ENCODE measurements at regions not wholly inside any gene's neighbourhood (a gene's known extent, or its start where the extent isn't known, plus 50 kb on each side); places are given as distances from the start of the nearest gene placed in this dataset.

DNA sequence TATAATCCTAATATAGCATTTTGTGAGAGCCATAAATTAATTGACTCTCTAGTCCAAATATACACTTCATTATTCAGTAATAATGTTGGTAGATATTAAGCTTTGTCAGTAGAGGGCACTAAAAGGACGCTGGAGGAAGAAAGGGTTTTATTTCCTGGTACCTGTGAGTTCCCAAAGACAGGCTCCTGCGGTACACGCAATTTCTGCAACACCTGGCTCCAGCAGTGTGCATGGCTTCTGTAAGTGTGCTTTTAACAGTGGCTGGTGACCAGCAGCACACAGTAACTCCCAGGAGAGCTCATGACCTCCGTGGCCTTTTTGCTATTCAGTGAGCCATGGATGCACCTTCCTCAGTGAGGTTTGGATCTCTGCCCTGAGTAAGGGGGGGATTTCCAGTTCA, 338.3 kb upstream of the ZNF385D start:
- peak; percentile 65; the same call in 1 of the 3 replicates for ATAC-seq
- TF ChIP-seq CSDC2 (CRISPR knock-in tag; IDR thresholded peaks at IDR 0.05) (no peak), PPARA (CRISPR knock-in tag; IDR thresholded peaks at IDR 0.05; ENCODE audit: borderline replicate concordance) (no peak), BACH2 (CRISPR knock-in tag; IDR thresholded peaks at IDR 0.05; ENCODE audit: borderline replicate concordance) (no peak), RARB (CRISPR knock-in tag; IDR thresholded peaks at IDR 0.05) (no peak), ZC3H10 (CRISPR knock-in tag; IDR thresholded peaks at IDR 0.05) (no peak), ARNTL (CRISPR knock-in tag; IDR thresholded peaks at IDR 0.05; ENCODE audit: borderline replicate concordance, low read depth) (no peak), TOX (CRISPR knock-in tag; IDR thresholded peaks at IDR 0.05; ENCODE audit: borderline replicate concordance) (no peak), ISL1 (CRISPR knock-in tag; IDR thresholded peaks at IDR 0.05) (no peak), ZNF70 (CRISPR knock-in tag; IDR thresholded peaks at IDR 0.05) (no peak), ZFP30 (CRISPR knock-in tag; IDR thresholded peaks at IDR 0.05) (no peak), ZNF565 (CRISPR knock-in tag; conservative IDR thresholded peaks at IDR 0.05; ENCODE audit: low read depth) (no peak), ESRRG (CRISPR knock-in tag; IDR thresholded peaks at IDR 0.05) (no peak), OSR1 (CRISPR knock-in tag; IDR thresholded peaks at IDR 0.05) (no peak), SNAI2 (CRISPR knock-in tag; IDR thresholded peaks at IDR 0.05) (no peak), ZNF8 (CRISPR knock-in tag; IDR thresholded peaks at IDR 0.05) (no peak)
- TF ChIP-seq, protein P1, sequence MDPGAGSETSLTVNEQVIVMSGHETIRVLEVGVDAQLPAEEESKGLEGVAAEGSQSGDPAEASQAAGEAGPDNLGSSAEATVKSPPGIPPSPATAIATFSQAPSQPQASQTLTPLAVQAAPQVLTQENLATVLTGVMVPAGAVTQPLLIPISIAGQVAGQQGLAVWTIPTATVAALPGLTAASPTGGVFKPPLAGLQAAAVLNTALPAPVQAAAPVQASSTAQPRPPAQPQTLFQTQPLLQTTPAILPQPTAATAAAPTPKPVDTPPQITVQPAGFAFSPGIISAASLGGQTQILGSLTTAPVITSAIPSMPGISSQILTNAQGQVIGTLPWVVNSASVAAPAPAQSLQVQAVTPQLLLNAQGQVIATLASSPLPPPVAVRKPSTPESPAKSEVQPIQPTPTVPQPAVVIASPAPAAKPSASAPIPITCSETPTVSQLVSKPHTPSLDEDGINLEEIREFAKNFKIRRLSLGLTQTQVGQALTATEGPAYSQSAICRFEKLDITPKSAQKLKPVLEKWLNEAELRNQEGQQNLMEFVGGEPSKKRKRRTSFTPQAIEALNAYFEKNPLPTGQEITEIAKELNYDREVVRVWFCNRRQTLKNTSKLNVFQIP (CRISPR knock-in tag; IDR thresholded peaks at IDR 0.05; ENCODE audit: borderline replicate concordance, low read depth), result no peak
- TF ChIP-seq, protein P2, sequence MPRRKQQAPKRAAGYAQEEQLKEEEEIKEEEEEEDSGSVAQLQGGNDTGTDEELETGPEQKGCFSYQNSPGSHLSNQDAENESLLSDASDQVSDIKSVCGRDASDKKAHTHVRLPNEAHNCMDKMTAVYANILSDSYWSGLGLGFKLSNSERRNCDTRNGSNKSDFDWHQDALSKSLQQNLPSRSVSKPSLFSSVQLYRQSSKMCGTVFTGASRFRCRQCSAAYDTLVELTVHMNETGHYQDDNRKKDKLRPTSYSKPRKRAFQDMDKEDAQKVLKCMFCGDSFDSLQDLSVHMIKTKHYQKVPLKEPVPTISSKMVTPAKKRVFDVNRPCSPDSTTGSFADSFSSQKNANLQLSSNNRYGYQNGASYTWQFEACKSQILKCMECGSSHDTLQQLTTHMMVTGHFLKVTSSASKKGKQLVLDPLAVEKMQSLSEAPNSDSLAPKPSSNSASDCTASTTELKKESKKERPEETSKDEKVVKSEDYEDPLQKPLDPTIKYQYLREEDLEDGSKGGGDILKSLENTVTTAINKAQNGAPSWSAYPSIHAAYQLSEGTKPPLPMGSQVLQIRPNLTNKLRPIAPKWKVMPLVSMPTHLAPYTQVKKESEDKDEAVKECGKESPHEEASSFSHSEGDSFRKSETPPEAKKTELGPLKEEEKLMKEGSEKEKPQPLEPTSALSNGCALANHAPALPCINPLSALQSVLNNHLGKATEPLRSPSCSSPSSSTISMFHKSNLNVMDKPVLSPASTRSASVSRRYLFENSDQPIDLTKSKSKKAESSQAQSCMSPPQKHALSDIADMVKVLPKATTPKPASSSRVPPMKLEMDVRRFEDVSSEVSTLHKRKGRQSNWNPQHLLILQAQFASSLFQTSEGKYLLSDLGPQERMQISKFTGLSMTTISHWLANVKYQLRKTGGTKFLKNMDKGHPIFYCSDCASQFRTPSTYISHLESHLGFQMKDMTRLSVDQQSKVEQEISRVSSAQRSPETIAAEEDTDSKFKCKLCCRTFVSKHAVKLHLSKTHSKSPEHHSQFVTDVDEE (CRISPR knock-in tag; IDR thresholded peaks at IDR 0.05), result no peak

DNA sequence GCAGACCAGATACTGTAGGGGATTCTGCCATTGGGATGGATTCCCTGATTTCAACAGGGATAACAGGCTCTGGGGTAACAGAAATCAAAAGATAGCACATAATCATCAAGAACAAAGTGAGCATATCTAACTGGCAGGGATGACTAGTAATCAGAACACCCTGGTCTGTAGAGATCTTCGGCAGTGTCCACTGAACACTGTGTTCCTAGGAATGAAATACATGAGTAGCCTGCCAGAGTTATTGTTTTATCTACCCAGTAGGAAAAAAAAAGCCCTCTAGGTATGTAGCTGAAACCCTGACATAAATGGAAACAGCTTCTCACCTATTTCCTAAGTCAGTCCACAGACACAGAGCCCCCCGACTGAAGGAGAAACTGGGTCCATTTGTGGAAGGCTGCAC, 340.3 kb upstream of the ZNF385D start:
- TF ChIP-seq ZFP3 (CRISPR knock-in tag; IDR thresholded peaks at IDR 0.05) (no peak), ARNTL (CRISPR knock-in tag; IDR thresholded peaks at IDR 0.05; ENCODE audit: borderline replicate concordance, low read depth) (no peak), BACH2 (CRISPR knock-in tag; IDR thresholded peaks at IDR 0.05; ENCODE audit: borderline replicate concordance) (no peak), ZNF70 (CRISPR knock-in tag; IDR thresholded peaks at IDR 0.05) (no peak), OSR1 (CRISPR knock-in tag; IDR thresholded peaks at IDR 0.05) (no peak), ZFP30 (CRISPR knock-in tag; IDR thresholded peaks at IDR 0.05) (no peak), ESRRG (CRISPR knock-in tag; IDR thresholded peaks at IDR 0.05) (no peak), RARB (CRISPR knock-in tag; IDR thresholded peaks at IDR 0.05) (no peak), ZC3H10 (CRISPR knock-in tag; IDR thresholded peaks at IDR 0.05) (no peak), ZNF8 (CRISPR knock-in tag; IDR thresholded peaks at IDR 0.05) (no peak)
- TF ChIP-seq, protein P3, sequence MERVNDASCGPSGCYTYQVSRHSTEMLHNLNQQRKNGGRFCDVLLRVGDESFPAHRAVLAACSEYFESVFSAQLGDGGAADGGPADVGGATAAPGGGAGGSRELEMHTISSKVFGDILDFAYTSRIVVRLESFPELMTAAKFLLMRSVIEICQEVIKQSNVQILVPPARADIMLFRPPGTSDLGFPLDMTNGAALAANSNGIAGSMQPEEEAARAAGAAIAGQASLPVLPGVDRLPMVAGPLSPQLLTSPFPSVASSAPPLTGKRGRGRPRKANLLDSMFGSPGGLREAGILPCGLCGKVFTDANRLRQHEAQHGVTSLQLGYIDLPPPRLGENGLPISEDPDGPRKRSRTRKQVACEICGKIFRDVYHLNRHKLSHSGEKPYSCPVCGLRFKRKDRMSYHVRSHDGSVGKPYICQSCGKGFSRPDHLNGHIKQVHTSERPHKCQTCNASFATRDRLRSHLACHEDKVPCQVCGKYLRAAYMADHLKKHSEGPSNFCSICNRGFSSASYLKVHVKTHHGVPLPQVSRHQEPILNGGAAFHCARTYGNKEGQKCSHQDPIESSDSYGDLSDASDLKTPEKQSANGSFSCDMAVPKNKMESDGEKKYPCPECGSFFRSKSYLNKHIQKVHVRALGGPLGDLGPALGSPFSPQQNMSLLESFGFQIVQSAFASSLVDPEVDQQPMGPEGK (CRISPR knock-in tag; IDR thresholded peaks at IDR 0.05; ENCODE audit: borderline replicate concordance), result no peak
- TF ChIP-seq, protein P1 (CRISPR knock-in tag; IDR thresholded peaks at IDR 0.05; ENCODE audit: borderline replicate concordance, low read depth), result no peak
- TF ChIP-seq, protein P4, sequence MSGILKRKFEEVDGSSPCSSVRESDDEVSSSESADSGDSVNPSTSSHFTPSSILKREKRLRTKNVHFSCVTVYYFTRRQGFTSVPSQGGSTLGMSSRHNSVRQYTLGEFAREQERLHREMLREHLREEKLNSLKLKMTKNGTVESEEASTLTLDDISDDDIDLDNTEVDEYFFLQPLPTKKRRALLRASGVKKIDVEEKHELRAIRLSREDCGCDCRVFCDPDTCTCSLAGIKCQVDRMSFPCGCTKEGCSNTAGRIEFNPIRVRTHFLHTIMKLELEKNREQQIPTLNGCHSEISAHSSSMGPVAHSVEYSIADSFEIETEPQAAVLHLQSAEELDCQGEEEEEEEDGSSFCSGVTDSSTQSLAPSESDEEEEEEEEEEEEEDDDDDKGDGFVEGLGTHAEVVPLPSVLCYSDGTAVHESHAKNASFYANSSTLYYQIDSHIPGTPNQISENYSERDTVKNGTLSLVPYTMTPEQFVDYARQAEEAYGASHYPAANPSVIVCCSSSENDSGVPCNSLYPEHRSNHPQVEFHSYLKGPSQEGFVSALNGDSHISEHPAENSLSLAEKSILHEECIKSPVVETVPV (CRISPR knock-in tag; IDR thresholded peaks at IDR 0.05), result no peak
- TF ChIP-seq, protein P2 (CRISPR knock-in tag; IDR thresholded peaks at IDR 0.05), result no peak
- TF ChIP-seq, protein P5, sequence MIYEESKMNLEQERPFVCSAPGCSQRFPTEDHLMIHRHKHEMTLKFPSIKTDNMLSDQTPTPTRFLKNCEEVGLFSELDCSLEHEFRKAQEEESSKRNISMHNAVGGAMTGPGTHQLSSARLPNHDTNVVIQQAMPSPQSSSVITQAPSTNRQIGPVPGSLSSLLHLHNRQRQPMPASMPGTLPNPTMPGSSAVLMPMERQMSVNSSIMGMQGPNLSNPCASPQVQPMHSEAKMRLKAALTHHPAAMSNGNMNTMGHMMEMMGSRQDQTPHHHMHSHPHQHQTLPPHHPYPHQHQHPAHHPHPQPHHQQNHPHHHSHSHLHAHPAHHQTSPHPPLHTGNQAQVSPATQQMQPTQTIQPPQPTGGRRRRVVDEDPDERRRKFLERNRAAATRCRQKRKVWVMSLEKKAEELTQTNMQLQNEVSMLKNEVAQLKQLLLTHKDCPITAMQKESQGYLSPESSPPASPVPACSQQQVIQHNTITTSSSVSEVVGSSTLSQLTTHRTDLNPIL (CRISPR knock-in tag; IDR thresholded peaks at IDR 0.05; ENCODE audit: low read depth), result no peak
- no peak for ATAC-seq

Data from SK-N-SH treated with all-trans-retinoic acid at 6 μM for 48 hours (cell line).